ENCODE measurements at regions not wholly inside any gene's neighbourhood (a gene's known extent, or its start where the extent isn't known, plus 50 kb on each side); places are given as distances from the start of the nearest gene placed in this dataset.
"Not testable (repeated sequence)": the region's sequence is repeated elsewhere in the genome, so short reads cannot be mapped to it uniquely, and the experiment has no call there.

DNA sequence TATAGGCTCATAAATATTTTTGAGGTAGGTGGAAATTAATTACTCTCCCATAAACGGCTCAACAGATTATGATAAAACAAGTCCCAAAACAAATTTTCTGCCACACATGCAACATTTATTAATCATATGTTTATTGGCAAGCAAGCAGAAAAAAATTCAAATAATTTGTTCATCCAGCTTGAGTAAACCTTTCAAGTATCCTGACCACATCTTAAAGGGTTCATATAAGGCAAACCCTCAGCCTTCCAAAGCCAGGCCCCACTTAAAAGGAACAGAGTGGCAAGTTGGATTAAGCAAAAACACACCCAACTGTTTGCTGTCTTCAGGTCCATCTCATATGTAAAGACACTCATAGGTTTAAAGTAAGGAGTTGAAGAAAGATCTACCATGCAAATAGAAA lies 1042.3 kb downstream of the DIPK2A start:
- DNase-seq (ENCODE audit: low read depth), result no peak
- Histone ChIP-seq H3K27me3 (ENCODE audit: control insufficient read depth, insufficient read depth, low read length) (no peaks in the 10 kb centered on the region), H3K4me3 (ENCODE audit: low read depth, low read length) (no peak overlapping the region), H3K36me3 (ENCODE audit: control insufficient read depth, insufficient read depth, low read length) (no peaks in the 10 kb centered on the region)
- TF ChIP-seq, protein P1, sequence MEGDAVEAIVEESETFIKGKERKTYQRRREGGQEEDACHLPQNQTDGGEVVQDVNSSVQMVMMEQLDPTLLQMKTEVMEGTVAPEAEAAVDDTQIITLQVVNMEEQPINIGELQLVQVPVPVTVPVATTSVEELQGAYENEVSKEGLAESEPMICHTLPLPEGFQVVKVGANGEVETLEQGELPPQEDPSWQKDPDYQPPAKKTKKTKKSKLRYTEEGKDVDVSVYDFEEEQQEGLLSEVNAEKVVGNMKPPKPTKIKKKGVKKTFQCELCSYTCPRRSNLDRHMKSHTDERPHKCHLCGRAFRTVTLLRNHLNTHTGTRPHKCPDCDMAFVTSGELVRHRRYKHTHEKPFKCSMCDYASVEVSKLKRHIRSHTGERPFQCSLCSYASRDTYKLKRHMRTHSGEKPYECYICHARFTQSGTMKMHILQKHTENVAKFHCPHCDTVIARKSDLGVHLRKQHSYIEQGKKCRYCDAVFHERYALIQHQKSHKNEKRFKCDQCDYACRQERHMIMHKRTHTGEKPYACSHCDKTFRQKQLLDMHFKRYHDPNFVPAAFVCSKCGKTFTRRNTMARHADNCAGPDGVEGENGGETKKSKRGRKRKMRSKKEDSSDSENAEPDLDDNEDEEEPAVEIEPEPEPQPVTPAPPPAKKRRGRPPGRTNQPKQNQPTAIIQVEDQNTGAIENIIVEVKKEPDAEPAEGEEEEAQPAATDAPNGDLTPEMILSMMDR (IDR thresholded peaks at IDR 0.05; ENCODE audit: insufficient read depth, low read length, severe bottlenecking), result no peak
- FAIRE-seq, result no peak

DNA sequence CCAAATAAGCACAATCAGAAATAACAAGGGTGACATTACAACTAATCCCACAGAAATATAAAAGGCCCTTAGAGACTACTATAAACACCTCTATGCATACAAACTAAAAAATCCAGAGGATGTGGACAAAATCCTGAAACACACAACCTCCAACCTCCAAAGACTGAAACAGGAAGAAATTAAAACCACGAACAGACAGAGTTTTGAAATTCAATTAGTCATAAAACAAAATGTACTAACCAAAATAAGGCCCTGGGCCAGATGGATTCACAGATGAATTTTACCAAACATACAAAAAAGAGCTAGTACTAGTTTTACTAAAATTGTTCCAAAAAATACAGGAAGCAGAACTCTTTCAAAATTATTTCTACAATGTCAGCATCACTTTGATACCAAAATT lies 1043.6 kb downstream of the DIPK2A start:
- DNase-seq (ENCODE audit: low read depth) (peak; percentile 10), FAIRE-seq (no peak)
- Histone ChIP-seq H3K4me3 (ENCODE audit: low read depth, low read length) (no peak overlapping the region), H3K36me3 (ENCODE audit: control insufficient read depth, insufficient read depth, low read length) (no peaks in the 10 kb centered on the region), H3K27me3 (ENCODE audit: control insufficient read depth, insufficient read depth, low read length) (no peaks in the 10 kb centered on the region)
- TF ChIP-seq, protein P1 (IDR thresholded peaks at IDR 0.05; ENCODE audit: insufficient read depth, low read length, severe bottlenecking), result no peak

DNA sequence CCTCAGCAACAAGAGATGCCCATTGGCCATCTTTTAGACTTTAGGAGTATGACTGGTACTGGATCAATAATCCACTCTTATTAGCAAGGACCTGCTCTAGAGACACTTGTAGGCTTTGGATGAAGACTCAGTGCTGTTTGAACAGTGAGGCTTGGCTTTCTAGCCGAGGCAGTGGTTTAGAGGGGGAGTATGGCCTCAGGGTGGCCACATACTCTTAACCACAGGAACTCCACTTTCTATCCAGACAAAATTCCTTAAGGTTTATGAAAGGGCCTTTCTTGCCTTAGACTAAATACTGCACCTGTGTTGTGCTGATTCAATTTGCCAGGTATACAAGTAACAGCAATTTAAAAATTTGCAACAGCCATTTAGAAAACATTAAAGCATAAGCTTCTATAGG lies 1046.3 kb downstream of the DIPK2A start:
- DNase-seq (ENCODE audit: low read depth), result peak; percentile 2
- H3K27me3 ChIP-seq (ENCODE audit: control insufficient read depth, insufficient read depth, low read length), result no peaks in the 10 kb centered on the region
- no peaks in the 10 kb centered on the region for H3K36me3 ChIP-seq (ENCODE audit: control insufficient read depth, insufficient read depth, low read length)
- no peak overlapping the region for H3K4me3 ChIP-seq (ENCODE audit: low read depth, low read length)
- TF ChIP-seq, protein P1 (IDR thresholded peaks at IDR 0.05; ENCODE audit: insufficient read depth, low read length, severe bottlenecking), result no peak
- FAIRE-seq, result no peak

DNA sequence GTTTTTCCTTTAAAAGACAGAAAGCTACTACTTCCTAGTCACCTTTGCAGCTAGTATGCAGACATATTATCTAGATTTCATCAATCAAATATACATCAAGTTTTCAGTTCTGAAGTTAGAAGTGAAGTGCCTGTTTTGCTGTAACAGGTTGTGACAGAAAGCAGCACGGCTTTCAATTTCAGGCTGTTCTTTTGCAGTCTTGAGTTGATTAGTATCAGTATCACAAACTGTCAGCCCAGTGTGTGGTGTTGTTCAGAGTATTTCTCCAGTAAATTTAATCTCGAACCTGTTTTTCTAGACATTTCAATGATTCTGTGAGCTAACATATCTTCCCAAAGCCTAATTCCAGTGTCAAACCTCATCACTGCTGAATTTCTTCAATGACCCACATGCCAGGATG lies 1050.8 kb downstream of the DIPK2A start:
- FAIRE-seq, result no peak
- TF ChIP-seq, protein P1 (IDR thresholded peaks at IDR 0.05; ENCODE audit: insufficient read depth, low read length, severe bottlenecking), result no peak
- no peak for DNase-seq (ENCODE audit: low read depth)

DNA sequence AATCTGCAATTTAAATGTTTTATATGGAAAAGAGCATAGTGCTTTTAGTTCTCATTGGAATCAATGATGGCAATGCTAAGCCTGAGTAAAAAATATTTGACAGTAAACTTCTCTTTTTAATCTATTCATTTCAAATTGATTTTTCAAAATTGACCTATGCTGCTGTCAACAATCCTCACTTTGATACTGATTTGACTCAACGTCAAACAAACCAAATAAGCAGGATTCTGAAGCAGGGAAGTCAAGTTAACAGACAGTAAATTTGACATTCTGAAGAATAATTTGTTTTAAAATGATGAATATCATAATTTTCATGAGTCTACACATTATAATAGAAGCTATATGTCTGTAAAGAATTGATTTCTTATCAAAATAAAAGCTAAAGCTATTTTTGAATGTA lies 1053.1 kb downstream of the DIPK2A start:
- TF ChIP-seq, protein P1 (IDR thresholded peaks at IDR 0.05; ENCODE audit: insufficient read depth, low read length, severe bottlenecking), result no peak
- no peak for FAIRE-seq
- H3K36me3 ChIP-seq (ENCODE audit: control insufficient read depth, insufficient read depth, low read length), result no peaks in the 10 kb centered on the region
- DNase-seq (ENCODE audit: low read depth), result no peak
- H3K4me3 ChIP-seq (ENCODE audit: low read depth, low read length), result no peak overlapping the region
- no peaks in the 10 kb centered on the region for H3K27me3 ChIP-seq (ENCODE audit: control insufficient read depth, insufficient read depth, low read length)

More for the DNA sequence above, 1050.8 kb downstream of the DIPK2A start:
- Histone ChIP-seq H3K36me3 (ENCODE audit: control insufficient read depth, insufficient read depth, low read length) (no peaks in the 10 kb centered on the region), H3K4me3 (ENCODE audit: low read depth, low read length) (no peak overlapping the region), H3K27me3 (ENCODE audit: control insufficient read depth, insufficient read depth, low read length) (no peaks in the 10 kb centered on the region)

DNA sequence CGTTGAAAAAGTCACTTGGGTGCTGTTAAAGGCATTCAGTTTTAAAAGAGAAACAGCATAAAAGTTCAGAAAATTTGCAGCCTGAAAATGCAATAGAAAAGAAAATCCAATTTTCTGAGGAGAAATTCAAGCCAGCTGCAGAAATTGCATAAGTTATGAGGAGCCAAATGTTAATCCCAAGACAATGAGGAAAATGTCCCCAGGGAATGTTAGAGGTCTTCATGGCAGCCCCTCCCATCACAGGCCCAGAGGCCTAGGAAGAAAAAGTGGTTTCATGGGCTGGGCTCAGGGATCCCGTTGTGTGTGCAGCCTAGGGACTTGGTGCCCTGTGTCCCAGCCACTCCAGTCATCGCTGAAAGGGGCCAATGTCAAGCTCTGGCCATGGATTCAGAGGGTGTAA lies 1055.6 kb downstream of the DIPK2A start:
- H3K27me3 ChIP-seq (ENCODE audit: control insufficient read depth, insufficient read depth, low read length); FAIRE-seq; H3K4me3 ChIP-seq (ENCODE audit: low read depth, low read length); H3K36me3 ChIP-seq (ENCODE audit: control insufficient read depth, insufficient read depth, low read length); DNase-seq (ENCODE audit: low read depth): not testable (repeated sequence)
